ENCODE measurements at regions not wholly inside any gene's neighbourhood (a gene's known extent, or its start where the extent isn't known, plus 50 kb on each side); places are given as distances from the start of the nearest gene placed in this dataset.

GRCh38 chr15:69990566-69991421, 106.9 kb downstream of the TLE3 start:
- intact Hi-C loops (cut with micrococcal nuclease), result no loop called here

DNA sequence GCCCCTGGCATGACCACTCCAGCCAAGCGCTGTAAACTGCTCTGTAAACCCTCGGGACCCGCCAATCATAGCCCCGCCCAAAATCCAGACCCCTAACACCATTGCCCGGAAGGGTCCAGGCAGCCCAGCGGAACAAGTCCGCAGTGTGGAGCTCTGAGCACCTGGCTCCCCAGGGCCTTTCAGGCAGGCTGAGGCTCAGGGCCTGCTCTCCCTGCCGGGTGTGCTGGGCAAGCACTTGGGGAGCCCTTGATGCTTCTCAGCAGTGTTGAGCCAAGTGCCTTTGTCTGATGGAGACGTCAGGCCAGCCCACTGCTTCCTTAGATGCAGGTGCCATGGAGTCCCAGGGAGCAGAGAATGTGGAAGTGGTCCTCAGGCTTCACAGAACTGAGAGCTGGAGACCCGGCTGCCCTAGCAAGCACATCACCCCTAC, 106.2 kb downstream of the TLE3 start:
- intact Hi-C loops (cut with micrococcal nuclease), result no loop called here

- intact Hi-C loops (cut with micrococcal nuclease), result no loop called here
These were observed 105.4 kb downstream of the TLE3 start for GRCh38 chr15:69992348-69992747.

GRCh38 chr15:69994429-69995205, 103.1 kb downstream of the TLE3 start:
- intact Hi-C loops (cut with micrococcal nuclease), result no loop called here

DNA sequence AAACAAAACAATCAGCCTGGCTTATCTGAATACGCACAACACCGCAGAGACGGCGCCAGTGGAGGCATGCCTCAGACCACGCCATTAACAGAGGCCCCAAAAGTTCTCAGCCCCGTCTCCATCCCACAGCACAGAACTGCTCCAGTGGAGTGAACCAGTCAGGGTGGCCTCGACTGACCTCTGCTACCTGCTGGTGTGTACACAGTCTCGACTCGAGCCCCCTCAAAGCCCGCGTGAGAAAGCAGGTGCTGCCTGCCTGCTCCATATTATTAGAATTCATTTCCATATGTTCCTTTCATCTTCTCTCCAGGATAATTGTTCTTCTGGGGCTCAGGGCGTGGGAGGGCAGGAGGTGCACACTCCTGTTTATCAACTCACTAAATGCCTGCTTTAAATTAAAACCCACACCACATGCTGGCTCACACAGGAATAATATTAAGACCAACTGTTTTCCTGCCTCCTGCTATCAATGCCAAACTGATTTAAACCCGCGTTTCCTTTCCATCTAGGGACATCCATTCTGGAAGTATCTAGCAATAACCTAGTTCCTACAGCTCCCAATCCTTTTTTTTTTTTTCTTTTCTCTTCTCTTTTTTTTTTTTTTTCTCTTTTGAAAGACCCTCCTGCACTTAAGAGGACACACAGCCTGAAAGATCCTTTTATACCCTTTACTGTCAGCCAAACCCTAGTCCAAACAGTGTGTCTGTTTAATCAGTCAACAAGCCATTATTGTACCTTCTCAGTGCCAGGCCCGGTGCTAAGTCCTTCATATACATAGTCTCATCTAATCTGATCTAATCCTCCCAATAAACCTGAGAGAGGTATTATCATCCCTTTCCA, 101.2 kb downstream of the TLE3 start:
- intact Hi-C loops (cut with micrococcal nuclease), result no loop called here

DNA sequence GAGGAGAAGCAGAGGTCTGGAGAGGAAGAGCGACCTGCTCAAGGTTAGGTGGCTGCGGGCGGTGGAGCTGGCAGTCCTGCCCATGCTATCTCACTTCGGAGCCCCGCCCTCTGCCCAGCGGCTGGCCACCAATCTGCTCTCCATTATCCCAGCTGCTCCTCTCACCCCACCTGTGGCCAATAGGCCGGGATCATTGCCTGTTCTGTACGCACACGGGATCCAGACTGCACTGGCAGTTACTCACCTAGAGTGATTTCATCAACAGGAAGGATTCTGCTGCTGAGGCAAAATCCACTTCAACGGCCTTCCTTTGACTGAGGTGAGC, 100.6 kb downstream of the TLE3 start:
- intact Hi-C loops (cut with micrococcal nuclease), result no loop called here
